HEK293T (cell line): ENCODE measurements at regions not wholly inside any gene's neighbourhood (a gene's known extent, or its start where the extent isn't known, plus 50 kb on each side); places are given as distances from the start of the nearest gene placed in this dataset.

Experiments
- ARNT ChIP-seq: fragments of 450-650 bp; IDR thresholded peaks from 2 replicates; pipeline ENCODE4 v1.6.1; 2017; ENCODE audit warnings: mild to moderate bottlenecking
- BHLHE40 ChIP-seq: fragments of 450-650 bp; IDR thresholded peaks from 2 replicates; pipeline ENCODE4 v1.6.1; 2016; ENCODE audit warnings: mild to moderate bottlenecking, moderate library complexity, borderline replicate concordance
- CTBP1 ChIP-seq: fragments of 450-650 bp; IDR thresholded peaks from 2 replicates; pipeline ENCODE4 v1.6.1; 2016; ENCODE audit warnings: borderline replicate concordance
- FOXM1 ChIP-seq: fragments of 450-650 bp; IDR thresholded peaks from 2 replicates; pipeline ENCODE4 v1.6.1; 2017; ENCODE audit warnings: mild to moderate bottlenecking, borderline replicate concordance
- HDGF ChIP-seq: fragments of 450-650 bp; IDR thresholded peaks from 2 replicates; pipeline ENCODE4 v1.6.1; 2017; ENCODE audit warnings: antibody characterized with exemption, borderline replicate concordance
- LEF1 ChIP-seq: fragments of 450-650 bp; IDR thresholded peaks from 2 replicates; pipeline ENCODE4 v1.6.1; 2017; ENCODE audit warnings: mild to moderate bottlenecking, borderline replicate concordance
- NFRKB ChIP-seq: fragments of 450-650 bp; IDR thresholded peaks from 2 replicates; pipeline ENCODE4 v1.6.1; 2016; ENCODE audit warnings: mild to moderate bottlenecking, moderate library complexity
- SUZ12 ChIP-seq: fragments of 450-650 bp; IDR thresholded peaks from 2 replicates; pipeline ENCODE4 v1.6.1; 2016; ENCODE audit warnings: mild to moderate bottlenecking
- TARDBP ChIP-seq: fragments of 450-650 bp; IDR thresholded peaks from 2 replicates; pipeline ENCODE4 v1.6.1; 2016

DNA sequence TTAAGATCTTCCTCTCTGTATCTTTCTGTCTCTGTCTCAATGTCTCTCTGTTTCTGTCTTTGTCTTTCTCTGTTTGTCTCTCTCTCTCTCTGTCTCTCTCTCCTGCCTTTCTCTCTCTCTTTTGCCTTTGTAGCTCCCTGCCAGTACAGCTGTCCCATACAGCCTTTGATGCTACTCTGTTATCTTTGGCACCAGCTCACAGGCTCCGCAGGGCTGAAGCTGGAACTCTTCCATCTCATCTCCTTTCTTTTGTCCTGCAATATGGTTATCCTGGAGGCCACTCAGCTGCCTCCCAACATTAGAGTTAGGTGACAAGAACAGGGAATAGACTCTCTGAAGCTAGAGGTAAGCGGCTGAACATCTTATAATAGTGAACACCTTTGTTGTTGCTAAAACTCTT is 354.3 kb upstream of the NEGR1 start:
- TF ChIP-seq HDGF (no peak), SUZ12 (no peak), FOXM1 (no peak), ARNT (no peak), BHLHE40 (no peak), TARDBP (no peak), CTBP1 (no peak), LEF1 (no peak), NFRKB (no peak)
